ENCODE measurements at regions not wholly inside any gene's neighbourhood (a gene's known extent, or its start where the extent isn't known, plus 50 kb on each side); places are given as distances from the start of the nearest gene placed in this dataset.
"Not testable (repeated sequence)": the region's sequence is repeated elsewhere in the genome, so short reads cannot be mapped to it uniquely, and the experiment has no call there.

GRCh38 chr2:192448881-192449280, 254.1 kb upstream of the TMEFF2 start:
- no peak for DNase-seq

- no peak for DNase-seq
Measured at GRCh38 chr2:192444286-192444838, 249.6 kb upstream of the TMEFF2 start.

GRCh38 chr2:192443831-192444230, 249.1 kb upstream of the TMEFF2 start:
- no peak for DNase-seq

GRCh38 chr2:192438239-192438638, 243.5 kb upstream of the TMEFF2 start:
- no peak for DNase-seq

- no peak for DNase-seq
Measured at GRCh38 chr2:192437653-192438052, 242.9 kb upstream of the TMEFF2 start.

GRCh38 chr2:192424243-192424642, 229.5 kb upstream of the TMEFF2 start:
- no peak for DNase-seq

- no peak for DNase-seq
Measured at GRCh38 chr2:192419786-192420185, 225.1 kb upstream of the TMEFF2 start.

GRCh38 chr2:192416060-192416459, 221.3 kb upstream of the TMEFF2 start:
- DNase-seq = no peak

GRCh38 chr2:192414794-192415193, 220.1 kb upstream of the TMEFF2 start:
- DNase-seq = no peak

GRCh38 chr2:192413812-192414681, 219.3 kb upstream of the TMEFF2 start:
- DNase-seq = no peak

- DNase-seq = not testable (repeated sequence)
Measured at GRCh38 chr2:192412866-192413265, 218.1 kb upstream of the TMEFF2 start.

GRCh38 chr2:192412394-192412793, 217.7 kb upstream of the TMEFF2 start:
- no peak for DNase-seq

GRCh38 chr2:192411755-192412154, 217.0 kb upstream of the TMEFF2 start:
- DNase-seq = no peak

- no peak for DNase-seq
Measured at GRCh38 chr2:192410319-192410718, 215.6 kb upstream of the TMEFF2 start.

- DNase-seq = no peak
Measured at GRCh38 chr2:192407692-192408091, 213.0 kb upstream of the TMEFF2 start.

- no peak for DNase-seq
Measured at GRCh38 chr2:192398236-192398635, 203.5 kb upstream of the TMEFF2 start.

- no peak for DNase-seq
Measured at GRCh38 chr2:192394605-192395004, 199.9 kb upstream of the TMEFF2 start.

- DNase-seq = no peak
Measured at GRCh38 chr2:192391041-192391440, 196.3 kb upstream of the TMEFF2 start.

- no peak for DNase-seq
Measured at GRCh38 chr2:192390401-192390800, 195.7 kb upstream of the TMEFF2 start.

GRCh38 chr2:192384191-192384590, 189.5 kb upstream of the TMEFF2 start:
- not testable (repeated sequence) for DNase-seq

GRCh38 chr2:192381082-192381481, 186.3 kb upstream of the TMEFF2 start:
- no peak for DNase-seq

- DNase-seq = no peak
Measured at GRCh38 chr2:192379736-192380135, 185.0 kb upstream of the TMEFF2 start.

- no peak for DNase-seq
Measured at GRCh38 chr2:192377173-192377572, 182.4 kb upstream of the TMEFF2 start.

- DNase-seq = no peak
Measured at GRCh38 chr2:192373754-192374153, 179.0 kb upstream of the TMEFF2 start.

GRCh38 chr2:192373221-192373620, 178.5 kb upstream of the TMEFF2 start:
- DNase-seq = no peak
